ENCODE measurements at regions not wholly inside any gene's neighbourhood (a gene's known extent, or its start where the extent isn't known, plus 50 kb on each side); places are given as distances from the start of the nearest gene placed in this dataset.

- no peaks in the 10 kb centered on the region for H3K36me3 Mint-ChIP-seq (ENCODE audit: low read depth)
- DNase-seq: no peak
- H3K4me3 Mint-ChIP-seq: no peak overlapping the region
- peaks cover 2% of the 10 kb centered on the region for H3K9me3 Mint-ChIP-seq
- H3K27ac Mint-ChIP-seq: no peak overlapping the region
- H3K27me3 Mint-ChIP-seq: no peaks in the 10 kb centered on the region
- H3K4me1 Mint-ChIP-seq (ENCODE audit: low read depth): peaks cover 20% of the 10 kb centered on the region
Observed at GRCh38 chr2:8276026-8276425, 405.8 kb upstream of the ID2 start.

GRCh38 chr2:8277921-8278571 is 403.8 kb upstream of the ID2 start:
- Mint-ChIP-seq H3K36me3 (ENCODE audit: low read depth) (no peaks in the 10 kb centered on the region), H3K4me1 (ENCODE audit: low read depth) (peaks cover 26% of the 10 kb centered on the region), H3K4me3 (no peak overlapping the region), H3K9me3 (peaks cover 2% of the 10 kb centered on the region), H3K27ac (no peak overlapping the region), H3K27me3 (no peaks in the 10 kb centered on the region)
- no peak for DNase-seq

GRCh38 chr2:8278709-8279354 is 403.0 kb upstream of the ID2 start:
- Mint-ChIP-seq H3K4me3 (no peak overlapping the region), H3K9me3 (peaks cover 2% of the 10 kb centered on the region), H3K4me1 (ENCODE audit: low read depth) (peaks cover 23% of the 10 kb centered on the region), H3K36me3 (ENCODE audit: low read depth) (no peaks in the 10 kb centered on the region), H3K27me3 (no peaks in the 10 kb centered on the region), H3K27ac (no peak overlapping the region)
- no peak for DNase-seq

GRCh38 chr2:8279506-8279905 is 402.4 kb upstream of the ID2 start:
- Mint-ChIP-seq H3K27me3 (no peaks in the 10 kb centered on the region), H3K9me3 (peaks cover 2% of the 10 kb centered on the region), H3K27ac (no peak overlapping the region), H3K4me3 (no peak overlapping the region), H3K4me1 (ENCODE audit: low read depth) (peaks cover 23% of the 10 kb centered on the region), H3K36me3 (ENCODE audit: low read depth) (no peaks in the 10 kb centered on the region)
- DNase-seq: no peak

- Mint-ChIP-seq H3K27me3 (no peaks in the 10 kb centered on the region), H3K9me3 (no peaks in the 10 kb centered on the region), H3K4me1 (ENCODE audit: low read depth) (peaks cover 17% of the 10 kb centered on the region), H3K27ac (no peak overlapping the region), H3K4me3 (no peak overlapping the region), H3K36me3 (ENCODE audit: low read depth) (no peaks in the 10 kb centered on the region)
- DNase-seq: no peak
Observed at GRCh38 chr2:8281234-8281633, 400.6 kb upstream of the ID2 start.

GRCh38 chr2:8281950-8282857 is 399.7 kb upstream of the ID2 start:
- Mint-ChIP-seq H3K9me3 (no peaks in the 10 kb centered on the region), H3K4me3 (peak overlapping the region; percentile 61), H3K36me3 (ENCODE audit: low read depth) (no peaks in the 10 kb centered on the region), H3K4me1 (ENCODE audit: low read depth) (peaks cover 16% of the 10 kb centered on the region), H3K27ac (no peak overlapping the region), H3K27me3 (no peaks in the 10 kb centered on the region)
- DNase-seq: no peak

- peaks cover 5% of the 10 kb centered on the region for H3K27me3 Mint-ChIP-seq
- H3K9me3 Mint-ChIP-seq: no peaks in the 10 kb centered on the region
- H3K36me3 Mint-ChIP-seq (ENCODE audit: low read depth): no peaks in the 10 kb centered on the region
- peaks cover 16% of the 10 kb centered on the region for H3K4me1 Mint-ChIP-seq (ENCODE audit: low read depth)
- no peak for DNase-seq
- no peak overlapping the region for H3K27ac Mint-ChIP-seq
- H3K4me3 Mint-ChIP-seq: no peak overlapping the region
Observed at GRCh38 chr2:8282858-8283252, 399.0 kb upstream of the ID2 start.

- Mint-ChIP-seq H3K4me1 (ENCODE audit: low read depth) (peaks cover 16% of the 10 kb centered on the region), H3K27me3 (peaks cover 5% of the 10 kb centered on the region), H3K4me3 (no peak overlapping the region), H3K27ac (no peak overlapping the region), H3K9me3 (peaks cover 9% of the 10 kb centered on the region), H3K36me3 (ENCODE audit: low read depth) (no peaks in the 10 kb centered on the region)
- no peak for DNase-seq
Observed at GRCh38 chr2:8285081-8285480, 396.8 kb upstream of the ID2 start.

- H3K4me3 Mint-ChIP-seq: no peak overlapping the region
- H3K36me3 Mint-ChIP-seq (ENCODE audit: low read depth): no peaks in the 10 kb centered on the region
- peaks cover 9% of the 10 kb centered on the region for H3K9me3 Mint-ChIP-seq
- peaks cover 5% of the 10 kb centered on the region for H3K27me3 Mint-ChIP-seq
- peaks cover 16% of the 10 kb centered on the region for H3K4me1 Mint-ChIP-seq (ENCODE audit: low read depth)
- H3K27ac Mint-ChIP-seq: no peak overlapping the region
- DNase-seq: no peak
Observed at GRCh38 chr2:8285898-8286297, 396.0 kb upstream of the ID2 start.

- H3K4me1 Mint-ChIP-seq (ENCODE audit: low read depth): peaks cover 10% of the 10 kb centered on the region
- no peaks in the 10 kb centered on the region for H3K36me3 Mint-ChIP-seq (ENCODE audit: low read depth)
- peaks cover 5% of the 10 kb centered on the region for H3K27me3 Mint-ChIP-seq
- no peak overlapping the region for H3K27ac Mint-ChIP-seq
- H3K4me3 Mint-ChIP-seq: no peak overlapping the region
- H3K9me3 Mint-ChIP-seq: peaks cover 9% of the 10 kb centered on the region
- no peak for DNase-seq
Observed at GRCh38 chr2:8288206-8288605, 393.6 kb upstream of the ID2 start.

GRCh38 chr2:8289111-8289510 is 392.7 kb upstream of the ID2 start:
- no peak for DNase-seq
- H3K4me3 Mint-ChIP-seq: no peak overlapping the region
- H3K27ac Mint-ChIP-seq: no peak overlapping the region
- peaks cover 6% of the 10 kb centered on the region for H3K27me3 Mint-ChIP-seq
- peaks cover 10% of the 10 kb centered on the region for H3K4me1 Mint-ChIP-seq (ENCODE audit: low read depth)
- H3K9me3 Mint-ChIP-seq: peaks cover 9% of the 10 kb centered on the region
- no peaks in the 10 kb centered on the region for H3K36me3 Mint-ChIP-seq (ENCODE audit: low read depth)

GRCh38 chr2:8290771-8291352 is 391.0 kb upstream of the ID2 start:
- peaks cover 9% of the 10 kb centered on the region for H3K27me3 Mint-ChIP-seq
- no peak overlapping the region for H3K4me3 Mint-ChIP-seq
- peaks cover 14% of the 10 kb centered on the region for H3K4me1 Mint-ChIP-seq (ENCODE audit: low read depth)
- H3K36me3 Mint-ChIP-seq (ENCODE audit: low read depth): no peaks in the 10 kb centered on the region
- peaks cover 9% of the 10 kb centered on the region for H3K9me3 Mint-ChIP-seq
- DNase-seq: no peak
- no peak overlapping the region for H3K27ac Mint-ChIP-seq

- Mint-ChIP-seq H3K4me3 (no peak overlapping the region), H3K4me1 (ENCODE audit: low read depth) (peaks cover 35% of the 10 kb centered on the region), H3K27ac (peak overlapping the region; percentile 7), H3K27me3 (peaks cover 11% of the 10 kb centered on the region), H3K36me3 (ENCODE audit: low read depth) (no peaks in the 10 kb centered on the region), H3K9me3 (peaks cover 5% of the 10 kb centered on the region)
- no peak for DNase-seq
Observed at GRCh38 chr2:8296306-8296705, 385.6 kb upstream of the ID2 start.

GRCh38 chr2:8297376-8298231 is 384.3 kb upstream of the ID2 start:
- peaks cover 48% of the 10 kb centered on the region for H3K4me1 Mint-ChIP-seq (ENCODE audit: low read depth)
- DNase-seq: no peak

More at GRCh38 chr2:8297376-8298231, 384.3 kb upstream of the ID2 start:
- H3K36me3 Mint-ChIP-seq (ENCODE audit: low read depth): no peaks in the 10 kb centered on the region
- no peak overlapping the region for H3K27ac Mint-ChIP-seq
- no peak overlapping the region for H3K4me3 Mint-ChIP-seq
- peaks cover 11% of the 10 kb centered on the region for H3K27me3 Mint-ChIP-seq
- peaks cover 11% of the 10 kb centered on the region for H3K9me3 Mint-ChIP-seq

Data from activated T-cell treated with anti-CD3 and anti-CD28 coated beads, Interleukin-2, amount 50 U/mL, for 24 hours (primary cell).